SK-N-SH treated with all-trans-retinoic acid at 6 μM for 48 hours (cell line): ENCODE measurements at regions not wholly inside any gene's neighbourhood (a gene's known extent, or its start where the extent isn't known, plus 50 kb on each side); places are given as distances from the start of the nearest gene placed in this dataset.

Experiments
- ATAC-seq: fragments of 200-7000 bp; cut with Tn5 transposase; 3 replicates; pipeline ENCODE4 v1.9.1; 2020; ENCODE audit warnings: mild to moderate bottlenecking, moderate library complexity
- ARNTL ChIP-seq: fragments of 450-650 bp; formaldehyde crosslinking; IDR thresholded peaks from 2 replicates; pipeline ENCODE4 v1.5.0; 2020; ENCODE audit warnings: low read depth, mild to moderate bottlenecking, moderate library complexity, borderline replicate concordance
- BACH2 ChIP-seq: fragments of 250-450 bp; sonication (Bioruptor Pico); IDR thresholded peaks from 2 replicates; pipeline ENCODE4 v1.9.0; 2021; ENCODE audit warnings: mild to moderate bottlenecking, borderline replicate concordance
- CREB5 ChIP-seq: fragments of 250-450 bp; sonication (Bioruptor Pico); IDR thresholded peaks from 2 replicates; pipeline ENCODE4 v1.5.1; 2020; ENCODE audit warnings: low read depth, mild to moderate bottlenecking, moderate library complexity
- CSDC2 ChIP-seq: fragments of 250-450 bp; sonication (Bioruptor Pico); IDR thresholded peaks from 2 replicates; pipeline ENCODE4 v1.5.0; 2020; ENCODE audit warnings: mild to moderate bottlenecking, moderate library complexity
- CSRNP3 ChIP-seq: fragments of 250-450 bp; sonication (Bioruptor Pico); IDR thresholded peaks from 2 replicates; pipeline ENCODE4 v1.5.1; 2021; ENCODE audit warnings: mild to moderate bottlenecking, moderate library complexity
- GLIS3 ChIP-seq: fragments of 250-450 bp; sonication (Bioruptor Pico); IDR thresholded peaks from 2 replicates; pipeline ENCODE4 v1.5.0; 2020; ENCODE audit warnings: mild to moderate bottlenecking, moderate library complexity
- ISL1 ChIP-seq: fragments of 250-450 bp; sonication (Bioruptor Pico); IDR thresholded peaks from 2 replicates; pipeline ENCODE4 v2.1.2; 2022; ENCODE audit warnings: mild to moderate bottlenecking, moderate library complexity
- OSR1 ChIP-seq: fragments of 250-450 bp; sonication (Bioruptor Pico); IDR thresholded peaks from 2 replicates; pipeline ENCODE4 v1.8.0; 2022; ENCODE audit warnings: moderate library complexity, mild to moderate bottlenecking, inconsistent platforms
- PATZ1 ChIP-seq: fragments of 250-450 bp; sonication (Bioruptor Pico); IDR thresholded peaks from 2 replicates; pipeline ENCODE4 v1.8.0; 2020; ENCODE audit warnings: mild to moderate bottlenecking, moderate library complexity, borderline replicate concordance
- POU6F1 ChIP-seq: fragments of 250-450 bp; sonication (Bioruptor Pico); IDR thresholded peaks from 2 replicates; pipeline ENCODE4 v1.8.0; 2021; ENCODE audit warnings: low read depth, mild to moderate bottlenecking, moderate library complexity, borderline replicate concordance
- PPARA ChIP-seq: fragments of 250-450 bp; sonication (Bioruptor Pico); IDR thresholded peaks from 2 replicates; pipeline ENCODE4 v1.5.0; 2020; ENCODE audit warnings: mild to moderate bottlenecking, borderline replicate concordance
- RARB ChIP-seq: fragments of 250-450 bp; sonication (Bioruptor Pico); IDR thresholded peaks from 2 replicates; pipeline ENCODE4 v1.8.0; 2021; ENCODE audit warnings: mild to moderate bottlenecking, moderate library complexity
- SNAI2 ChIP-seq: fragments of 250-450 bp; sonication (Bioruptor Pico); IDR thresholded peaks from 2 replicates; pipeline ENCODE4 v1.5.0; 2020; ENCODE audit warnings: mild to moderate bottlenecking, moderate library complexity
- TCF4 ChIP-seq: fragments of 250-450 bp; sonication (Bioruptor Pico); IDR thresholded peaks from 2 replicates; pipeline ENCODE4 v1.8.0; 2021; ENCODE audit warnings: mild to moderate bottlenecking, moderate library complexity, borderline replicate concordance
- TOX ChIP-seq: fragments of 250-450 bp; sonication (Bioruptor Pico); IDR thresholded peaks from 2 replicates; pipeline ENCODE4 v1.8.0; 2021; ENCODE audit warnings: mild to moderate bottlenecking, moderate library complexity, borderline replicate concordance
- ZC3H10 ChIP-seq: fragments of 250-450 bp; sonication (Bioruptor Pico); IDR thresholded peaks from 2 replicates; pipeline ENCODE4 v1.5.1; 2021; ENCODE audit warnings: mild to moderate bottlenecking, moderate library complexity
- ZFP3 ChIP-seq: fragments of 250-450 bp; sonication (Bioruptor Pico); IDR thresholded peaks from 2 replicates; pipeline ENCODE4 v1.5.0; 2020; ENCODE audit warnings: mild to moderate bottlenecking, moderate library complexity
- ZFP30 ChIP-seq: fragments of 450-650 bp; formaldehyde crosslinking; IDR thresholded peaks from 2 replicates; pipeline ENCODE4 v1.5.0; 2022; ENCODE audit warnings: mild to moderate bottlenecking, moderate library complexity
- ZNF70 ChIP-seq: fragments of 450-650 bp; formaldehyde crosslinking; IDR thresholded peaks from 2 replicates; pipeline ENCODE4 v1.5.0; 2020; ENCODE audit warnings: mild to moderate bottlenecking, moderate library complexity
- ZNF8 ChIP-seq: fragments of 450-650 bp; formaldehyde crosslinking; IDR thresholded peaks from 2 replicates; pipeline ENCODE4 v1.5.0; 2020; ENCODE audit warnings: mild to moderate bottlenecking, moderate library complexity

GRCh38 chr16:59405802-59406201, 671.7 kb upstream of the GOT2 start:
- no peak for ATAC-seq
- TF ChIP-seq ZC3H10 (CRISPR knock-in tag) (no peak), TOX (CRISPR knock-in tag) (no peak), OSR1 (CRISPR knock-in tag) (no peak), ZFP3 (CRISPR knock-in tag) (no peak), ZNF70 (CRISPR knock-in tag) (no peak), ZFP30 (CRISPR knock-in tag) (no peak), CSRNP3 (CRISPR knock-in tag) (no peak), ZNF8 (no peak), POU6F1 (CRISPR knock-in tag) (no peak)
- TF ChIP-seq, all 23 proteins: peak for 0

GRCh38 chr16:59404509-59404908, 670.4 kb upstream of the GOT2 start:
- ATAC-seq: no peak

GRCh38 chr16:59400830-59401229, 666.7 kb upstream of the GOT2 start:
- no peak for ATAC-seq
- TF ChIP-seq OSR1 (CRISPR knock-in tag) (no peak), GLIS3 (CRISPR knock-in tag) (no peak), RARB (CRISPR knock-in tag) (no peak), BACH2 (CRISPR knock-in tag) (no peak), TCF4 (CRISPR knock-in tag) (no peak), CREB5 (no peak), ZFP30 (CRISPR knock-in tag) (no peak), ISL1 (CRISPR knock-in tag) (no peak), ZNF70 (CRISPR knock-in tag) (no peak), ARNTL (CRISPR knock-in tag) (no peak), ZFP3 (CRISPR knock-in tag) (no peak), CSDC2 (CRISPR knock-in tag) (no peak), SNAI2 (no peak), PATZ1 (CRISPR knock-in tag) (no peak), PPARA (CRISPR knock-in tag) (no peak), TOX (CRISPR knock-in tag) (no peak), POU6F1 (CRISPR knock-in tag) (no peak), ZNF8 (no peak), ZC3H10 (CRISPR knock-in tag) (no peak)

More at GRCh38 chr16:59404509-59404908, 670.4 kb upstream of the GOT2 start:
- TF ChIP-seq POU6F1 (CRISPR knock-in tag) (no peak), ISL1 (CRISPR knock-in tag) (no peak), TCF4 (CRISPR knock-in tag) (no peak)
